Stimulated activated CD8-positive, alpha-beta memory T cell treated with anti-CD3 and anti-CD28 coated beads, Interleukin-12 subunit alpha, Interleukin-12 subunit beta, amount 100 ng/mL, for 24 hours (primary cell): ENCODE measurements at regions not wholly inside any gene's neighbourhood (a gene's known extent, or its start where the extent isn't known, plus 50 kb on each side); places are given as distances from the start of the nearest gene placed in this dataset.

Source experiments
- DNase-seq: peaks from one replicate; pipeline ENCODE4 v3.0.0-alpha.2; 2020; ENCODE audit errors: extremely low read depth

DNA sequence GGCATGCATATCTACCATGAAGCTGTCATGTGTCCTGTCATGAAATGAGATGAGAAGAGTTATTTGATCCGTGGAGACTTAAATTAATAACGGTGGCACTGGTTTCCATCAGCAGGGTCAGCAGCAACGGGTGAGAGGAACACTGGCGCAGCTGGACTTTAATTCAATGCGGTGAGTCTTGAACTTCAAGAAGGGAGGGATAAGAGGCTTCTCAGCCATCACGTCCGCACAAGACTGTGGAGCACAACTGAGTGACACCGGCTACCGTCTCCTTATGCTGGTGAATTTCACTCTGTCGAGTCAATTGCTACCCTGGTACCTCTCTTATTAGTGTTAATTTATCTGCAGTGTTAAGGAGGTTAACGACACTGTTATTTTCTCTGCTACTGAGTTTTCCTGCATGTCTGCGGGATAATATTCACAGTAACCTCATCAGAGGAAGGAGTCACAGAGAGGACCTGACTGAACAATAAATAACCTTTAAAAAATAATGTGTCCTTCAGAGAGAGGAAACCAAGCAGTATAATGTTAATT, 236.8 kb downstream of the EPHA4 start:
- DNase-seq = no peak

DNA sequence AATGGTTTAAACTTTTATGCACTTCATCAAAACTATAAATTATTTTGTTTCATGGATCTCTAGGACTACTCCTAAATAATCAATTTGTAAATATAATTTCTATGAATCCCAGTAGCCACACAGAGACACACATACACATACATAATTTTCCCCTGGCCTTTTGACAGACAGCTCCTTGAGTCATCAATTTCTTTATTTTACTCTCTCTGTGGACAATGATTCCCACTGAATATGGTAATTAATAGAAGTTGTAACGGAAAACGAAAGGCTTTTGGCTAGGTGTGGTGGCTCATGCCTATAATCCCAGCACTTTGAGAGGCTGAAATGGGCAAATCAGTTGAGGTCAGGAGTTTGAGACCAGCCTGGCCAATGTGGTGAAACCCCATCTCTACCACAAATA, 235.1 kb downstream of the EPHA4 start:
- no peak for DNase-seq

GRCh38 chr2:221337957-221338685, 234.0 kb downstream of the EPHA4 start:
- no peak for DNase-seq

- DNase-seq = no peak
Observed at GRCh38 chr2:221342388-221342787, 229.7 kb downstream of the EPHA4 start.

DNA sequence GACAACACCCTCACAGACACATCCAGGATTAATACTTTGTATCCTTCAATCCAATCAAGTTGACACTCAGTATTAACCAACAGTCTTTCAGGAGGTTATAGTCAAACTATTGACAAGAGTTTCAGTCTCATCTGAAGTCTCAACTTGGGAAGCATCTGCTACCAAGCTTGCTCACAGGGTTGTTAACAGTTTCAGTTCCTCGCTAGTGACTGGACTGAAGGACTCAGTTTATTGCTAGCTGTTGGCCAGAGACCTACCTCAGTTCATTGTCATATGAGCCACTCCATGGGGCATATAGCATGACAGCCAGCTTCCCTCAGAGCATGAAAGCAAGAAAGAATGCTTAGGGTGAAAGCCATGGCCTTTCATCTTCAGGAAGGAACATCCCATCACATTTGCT, 228.6 kb downstream of the EPHA4 start:
- no peak for DNase-seq

- no peak for DNase-seq
Observed at GRCh38 chr2:221345516-221345915, 226.6 kb downstream of the EPHA4 start.

- DNase-seq = no peak
Observed at GRCh38 chr2:221346411-221346810, 225.7 kb downstream of the EPHA4 start.

- no peak for DNase-seq
Observed at GRCh38 chr2:221347471-221347870, 224.6 kb downstream of the EPHA4 start.

DNA sequence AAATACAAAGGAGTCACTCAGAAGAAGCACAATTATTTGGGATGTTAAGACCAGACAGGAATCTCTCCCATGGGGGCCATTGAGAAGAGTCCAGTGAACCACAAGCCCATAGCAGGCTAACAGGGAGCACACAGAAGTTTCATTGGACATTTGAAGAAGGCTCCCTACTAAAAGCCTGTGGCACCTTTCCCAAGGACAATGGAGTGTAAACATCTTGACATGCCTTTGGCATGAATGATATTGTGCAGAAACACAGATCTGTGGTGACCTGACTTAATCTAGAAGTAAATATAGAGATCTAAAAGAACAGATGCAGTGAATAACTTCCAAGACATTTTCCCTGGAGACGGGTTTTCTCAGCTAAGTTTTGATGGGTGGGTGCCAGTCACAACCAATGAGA, 221.5 kb downstream of the EPHA4 start:
- no peak for DNase-seq

- no peak for DNase-seq
Observed at GRCh38 chr2:221353201-221353600, 218.9 kb downstream of the EPHA4 start.

GRCh38 chr2:221360312-221360711, 211.8 kb downstream of the EPHA4 start:
- no peak for DNase-seq

DNA sequence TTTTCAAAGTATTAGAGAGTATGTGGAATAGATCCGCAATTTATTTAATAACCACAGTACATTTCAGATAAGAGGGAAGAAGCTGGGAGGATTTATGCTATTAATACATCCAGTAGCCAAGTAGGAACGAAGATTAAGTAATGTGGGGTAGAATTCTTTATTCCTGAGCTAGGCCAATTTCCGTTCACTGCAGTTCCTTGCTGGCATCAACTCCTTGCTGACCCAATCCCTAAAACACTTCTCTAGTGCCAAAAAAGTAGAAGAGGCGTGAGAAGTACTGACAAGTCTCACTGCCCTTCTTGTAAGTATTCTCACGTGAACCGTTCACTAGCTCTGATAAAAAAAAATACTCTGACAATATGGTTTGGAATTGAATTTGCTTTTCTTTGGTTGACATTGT, 211.4 kb downstream of the EPHA4 start:
- DNase-seq = no peak

DNA sequence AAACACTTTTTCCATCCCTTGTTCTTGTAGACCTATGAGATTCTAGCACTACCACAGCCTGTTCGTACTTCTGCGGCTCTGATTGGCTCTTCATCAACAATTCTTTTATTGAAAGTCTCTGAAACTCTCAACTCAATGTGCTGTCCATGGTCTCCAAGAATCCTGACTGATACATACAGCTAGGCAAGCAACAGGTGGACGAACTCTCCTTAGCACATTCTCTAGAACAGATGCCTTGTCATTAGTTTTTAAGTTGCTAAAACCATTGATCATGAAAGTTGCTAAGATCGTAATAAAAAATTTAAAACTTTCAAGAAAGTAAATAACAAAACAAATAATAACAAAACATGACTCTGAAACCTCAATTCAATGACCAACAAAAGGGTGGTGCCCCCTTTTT, 210.5 kb downstream of the EPHA4 start:
- DNase-seq = no peak

GRCh38 chr2:221364672-221365071, 207.4 kb downstream of the EPHA4 start:
- DNase-seq = no peak
